Activated naive CD4-positive, alpha-beta T cell treated with anti-CD3 and anti-CD28 coated beads for 36 hours (primary cell): ENCODE measurements at regions not wholly inside any gene's neighbourhood (a gene's known extent, or its start where the extent isn't known, plus 50 kb on each side); places are given as distances from the start of the nearest gene placed in this dataset.
"Not testable (repeated sequence)": the region's sequence is repeated elsewhere in the genome, so short reads cannot be mapped to it uniquely, and the experiment has no call there.

Source experiments
- CTCF ChIA-PET: fragments of 350-600 bp; sonication (Branson Sonifier 250); formaldehyde crosslinking; loops from one replicate; lab custom pipeline; 2021; ENCODE audit warnings: antibody characterized with exemption; lab: Charles Lee
- DNase-seq: peaks from one replicate; pipeline ENCODE4 v3.0.0-alpha.2; 2020
- H3K27ac Mint-ChIP-seq: one replicate; pipeline ENCODE4 v1.8.0; 2021; ENCODE audit warnings: mild to moderate bottlenecking, mixed read lengths
- H3K27me3 Mint-ChIP-seq: one replicate; pipeline ENCODE4 v1.8.0; 2021; ENCODE audit warnings: low read depth, mixed read lengths
- H3K36me3 Mint-ChIP-seq: one replicate; pipeline ENCODE4 v1.8.0; 2021; ENCODE audit warnings: low read depth, mixed read lengths
- H3K4me1 Mint-ChIP-seq: one replicate; pipeline ENCODE4 v1.8.0; 2021; ENCODE audit warnings: low read depth, mixed read lengths
- H3K4me3 Mint-ChIP-seq: one replicate; pipeline ENCODE4 v1.8.0; 2021; ENCODE audit warnings: mild to moderate bottlenecking, moderate library complexity, mixed read lengths
- H3K9me3 Mint-ChIP-seq: one replicate; pipeline ENCODE4 v1.8.0; 2021; ENCODE audit warnings: mixed read lengths
- intact Hi-C: fragments of 100-400 bp; cut with micrococcal nuclease; formaldehyde crosslinking; loops from one replicate; pipeline ENCODE4 v1.15.1; 2023

GRCh38 chr21:38088916-38089762, 167.7 kb upstream of the KCNJ15 start:
- Mint-ChIP-seq H3K27me3 (peaks cover 26% of the 10 kb centered on the region), H3K36me3 (no peaks in the 10 kb centered on the region), H3K27ac (no peak overlapping the region), H3K4me1 (no peaks in the 10 kb centered on the region), H3K9me3 (no peaks in the 10 kb centered on the region), H3K4me3 (no peak overlapping the region)
- no peak for DNase-seq
- CTCF ChIA-PET, result no interaction called here
- intact Hi-C loops, result no loop called here

DNA sequence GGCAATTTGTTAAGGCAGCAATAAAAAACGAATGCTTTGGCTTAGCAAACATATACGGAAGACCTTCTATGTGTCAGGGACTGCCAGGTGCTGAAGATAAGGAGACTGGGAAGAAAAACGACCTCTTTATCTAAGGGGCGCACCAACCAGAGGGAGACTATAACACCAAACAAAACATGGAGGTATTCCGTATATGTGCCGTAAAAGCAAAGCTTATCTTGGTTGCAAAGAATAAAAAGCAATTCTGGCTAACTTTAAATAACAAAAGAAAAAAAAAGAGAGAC, 167.1 kb upstream of the KCNJ15 start:
- Mint-ChIP-seq H3K36me3 (no peaks in the 10 kb centered on the region), H3K9me3 (no peaks in the 10 kb centered on the region), H3K27ac (no peak overlapping the region), H3K4me1 (no peaks in the 10 kb centered on the region), H3K27me3 (peaks cover 30% of the 10 kb centered on the region), H3K4me3 (no peak overlapping the region)
- intact Hi-C loops, result no loop called here
- CTCF ChIA-PET, result no interaction called here
- no peak for DNase-seq

- H3K36me3 Mint-ChIP-seq, CTCF ChIA-PET, H3K27ac Mint-ChIP-seq, DNase-seq, H3K4me3 Mint-ChIP-seq, H3K4me1 Mint-ChIP-seq, H3K9me3 Mint-ChIP-seq, intact Hi-C loops: not testable (repeated sequence)
- H3K27me3 Mint-ChIP-seq, result peaks cover 32% of the 10 kb centered on the region
These were observed 165.7 kb upstream of the KCNJ15 start for GRCh38 chr21:38091061-38091460.

DNA sequence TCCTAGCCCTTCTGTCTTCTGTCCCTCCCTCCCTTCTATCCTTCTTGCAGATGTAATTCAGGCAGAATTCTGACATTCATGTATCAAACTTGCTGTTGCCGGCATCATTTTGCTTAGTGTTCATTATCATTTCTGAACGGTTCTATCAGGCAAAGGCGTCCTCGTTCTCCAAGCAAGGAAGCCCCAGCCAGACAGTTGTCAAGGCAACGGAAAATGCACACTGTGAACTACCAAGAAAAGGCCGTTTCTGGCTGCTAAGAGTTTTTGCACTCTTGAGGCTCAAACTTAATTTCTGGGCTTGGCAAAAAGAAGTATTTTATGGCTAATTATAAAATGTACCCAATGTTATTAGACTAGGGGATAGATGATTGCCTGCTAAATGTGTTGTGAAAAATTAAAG, 164.7 kb upstream of the KCNJ15 start:
- CTCF ChIA-PET, result no interaction called here
- intact Hi-C loops, result no loop called here
- Mint-ChIP-seq H3K27ac (no peak overlapping the region), H3K9me3 (peaks cover under 1% of the 10 kb centered on the region), H3K4me1 (no peaks in the 10 kb centered on the region), H3K36me3 (no peaks in the 10 kb centered on the region), H3K4me3 (no peak overlapping the region), H3K27me3 (peaks cover 30% of the 10 kb centered on the region)
- no peak for DNase-seq

DNA sequence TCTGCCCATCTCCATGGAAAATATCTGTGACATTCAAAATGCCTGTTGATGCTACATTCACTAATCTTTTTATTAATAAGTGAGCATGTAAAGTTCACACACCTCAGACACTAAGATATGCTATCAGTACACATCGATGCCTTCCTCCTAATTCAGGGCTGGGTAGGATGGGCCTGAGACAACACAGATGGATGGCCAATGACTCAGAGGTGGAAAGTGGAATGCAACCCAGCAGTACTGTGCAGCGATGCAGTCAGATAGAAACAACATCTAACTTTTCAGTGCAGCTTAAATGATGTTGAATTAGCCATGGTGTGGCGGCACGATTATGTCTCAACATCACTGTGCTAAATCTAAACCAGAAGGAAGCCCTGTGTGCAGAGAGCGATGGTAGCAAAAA, 161.6 kb upstream of the KCNJ15 start:
- DNase-seq, result no peak
- Mint-ChIP-seq H3K4me3 (no peak overlapping the region), H3K27ac (no peak overlapping the region), H3K4me1 (no peaks in the 10 kb centered on the region), H3K36me3 (no peaks in the 10 kb centered on the region), H3K27me3 (peaks cover 23% of the 10 kb centered on the region), H3K9me3 (peaks cover 7% of the 10 kb centered on the region)
- CTCF ChIA-PET, result no interaction called here
- intact Hi-C loops, result no loop called here

DNA sequence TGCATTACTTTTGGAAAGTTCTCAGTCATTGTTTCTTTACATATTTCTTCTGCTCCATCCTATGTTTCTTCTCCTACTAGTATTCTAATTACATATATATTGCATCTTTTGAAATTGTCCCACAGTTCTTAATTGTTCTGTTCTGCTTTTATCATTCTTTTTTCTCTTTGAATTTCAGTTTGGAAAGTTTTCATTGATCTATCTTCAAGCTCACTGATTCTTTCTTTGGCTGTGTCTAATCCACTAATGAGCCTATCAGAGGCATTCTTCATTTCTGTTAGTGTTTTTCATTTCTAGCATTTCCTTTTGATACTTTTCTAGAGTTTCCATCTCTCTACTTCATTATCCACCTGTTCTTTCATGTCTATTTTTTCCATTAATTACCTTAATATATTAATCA, 159.0 kb upstream of the KCNJ15 start:
- intact Hi-C loops, result no loop called here
- H3K4me3 Mint-ChIP-seq, result no peak overlapping the region
- peaks cover 26% of the 10 kb centered on the region for H3K27me3 Mint-ChIP-seq
- no peak for DNase-seq
- no peaks in the 10 kb centered on the region for H3K36me3 Mint-ChIP-seq
- H3K4me1 Mint-ChIP-seq, result no peaks in the 10 kb centered on the region
- peaks cover 7% of the 10 kb centered on the region for H3K9me3 Mint-ChIP-seq
- H3K27ac Mint-ChIP-seq, result no peak overlapping the region
- CTCF ChIA-PET, result no interaction called here

GRCh38 chr21:38112219-38112789, 144.5 kb upstream of the KCNJ15 start:
- peaks cover 3% of the 10 kb centered on the region for H3K4me1 Mint-ChIP-seq
- no peak overlapping the region for H3K27ac Mint-ChIP-seq
- H3K9me3 Mint-ChIP-seq, result no peaks in the 10 kb centered on the region
- H3K4me3 Mint-ChIP-seq, result no peak overlapping the region
- no peaks in the 10 kb centered on the region for H3K36me3 Mint-ChIP-seq
- H3K27me3 Mint-ChIP-seq, result peaks cover 7% of the 10 kb centered on the region
- intact Hi-C loops, result no loop called here
- CTCF ChIA-PET, result no interaction called here
- DNase-seq, result no peak

DNA sequence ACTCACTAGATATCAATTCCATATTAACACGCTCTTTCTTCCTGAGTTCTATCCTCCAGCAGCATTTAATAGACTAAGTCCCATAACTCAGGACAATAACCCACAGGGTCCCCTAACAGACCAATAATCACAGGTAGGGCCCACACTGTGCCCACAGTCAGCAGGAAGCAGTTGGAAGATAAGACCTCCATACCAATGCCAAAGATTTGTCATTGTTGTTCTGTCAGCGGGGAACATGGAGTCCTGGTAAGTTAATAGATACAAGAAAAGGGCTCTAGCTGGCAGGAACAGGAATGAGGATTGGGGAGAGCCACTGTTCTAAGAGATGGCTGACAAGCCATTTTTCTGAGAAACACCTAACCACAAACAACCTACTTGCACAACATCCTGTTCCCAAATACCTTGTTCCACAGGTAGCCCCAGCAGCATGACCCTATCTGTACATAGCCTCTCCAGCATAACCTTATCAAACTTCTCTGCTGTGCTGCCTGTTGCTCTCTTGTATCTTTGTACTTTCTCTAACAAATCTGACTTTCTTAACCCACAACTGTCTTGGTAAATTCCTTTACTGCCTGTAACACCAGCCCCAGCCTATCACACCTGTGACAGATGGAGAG, 142.0 kb upstream of the KCNJ15 start:
- intact Hi-C loops, result no loop called here
- CTCF ChIA-PET, result interaction anchor here (0.9 to 1.5 kb wide), 2 partner anchors 12 kb away, joined by 3 to 5 read pairs; no protein-coding TSS in a partner anchor
- DNase-seq, result no peak
- Mint-ChIP-seq H3K4me1 (peaks cover 3% of the 10 kb centered on the region), H3K36me3 (no peaks in the 10 kb centered on the region), H3K9me3 (no peaks in the 10 kb centered on the region), H3K27me3 (peaks cover 4% of the 10 kb centered on the region), H3K27ac (no peak overlapping the region), H3K4me3 (no peak overlapping the region)

GRCh38 chr21:38115870-38116269, 140.9 kb upstream of the KCNJ15 start:
- no peak overlapping the region for H3K4me3 Mint-ChIP-seq
- intact Hi-C loops, result no loop called here
- H3K4me1 Mint-ChIP-seq, result peaks cover 3% of the 10 kb centered on the region
- no peak overlapping the region for H3K27ac Mint-ChIP-seq
- CTCF ChIA-PET, result interaction anchor here (0.9 to 1.5 kb wide), 2 partner anchors 11 to 13 kb away, joined by 3 to 5 read pairs; no protein-coding TSS in a partner anchor
- H3K9me3 Mint-ChIP-seq, result no peaks in the 10 kb centered on the region
- no peaks in the 10 kb centered on the region for H3K36me3 Mint-ChIP-seq
- H3K27me3 Mint-ChIP-seq, result peaks cover 4% of the 10 kb centered on the region
- no peak for DNase-seq

DNA sequence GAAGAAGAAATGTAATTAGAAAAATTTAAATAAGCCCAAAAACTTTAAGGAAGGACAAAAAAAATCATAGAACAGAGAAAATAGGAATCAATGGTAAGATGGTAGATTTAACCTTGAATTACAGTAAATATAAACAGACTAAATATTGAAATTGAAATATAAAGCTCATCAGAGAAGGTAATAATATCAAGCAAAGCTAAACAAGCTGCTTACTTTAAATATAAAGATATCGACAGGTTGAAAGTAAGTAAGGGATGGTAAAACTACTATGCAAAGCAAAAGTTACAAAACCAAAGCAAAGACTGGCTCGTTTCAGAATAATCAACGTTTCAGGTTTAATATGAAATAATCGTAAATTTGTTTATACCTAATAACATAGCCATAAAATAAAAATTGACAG, 137.0 kb upstream of the KCNJ15 start:
- H3K27me3 Mint-ChIP-seq, result no peaks in the 10 kb centered on the region
- intact Hi-C loops, result loop anchor here (10.0 kb wide), 1 partner anchor 445 kb away; no protein-coding TSS in a partner anchor
- CTCF ChIA-PET, result interaction anchor here (1.2 kb wide), 1 partner anchor 408 kb away, joined by 5 read pairs; no protein-coding TSS in a partner anchor
- no peaks in the 10 kb centered on the region for H3K9me3 Mint-ChIP-seq
- DNase-seq, result no peak
- no peak overlapping the region for H3K27ac Mint-ChIP-seq
- no peak overlapping the region for H3K4me3 Mint-ChIP-seq
- H3K36me3 Mint-ChIP-seq, result no peaks in the 10 kb centered on the region
- H3K4me1 Mint-ChIP-seq, result no peaks in the 10 kb centered on the region

- not testable (repeated sequence) for H3K4me3 Mint-ChIP-seq, H3K9me3 Mint-ChIP-seq, H3K4me1 Mint-ChIP-seq, H3K27ac Mint-ChIP-seq, H3K36me3 Mint-ChIP-seq, H3K27me3 Mint-ChIP-seq, DNase-seq
- intact Hi-C loops, result loop anchor here (10.0 kb wide), 1 partner anchor 446 kb away; no protein-coding TSS in a partner anchor
- CTCF ChIA-PET, result interaction anchor here (1.2 kb wide), 1 partner anchor 408 kb away, joined by 5 read pairs; no protein-coding TSS in a partner anchor
These were observed 136.2 kb upstream of the KCNJ15 start for GRCh38 chr21:38120679-38120983.

- DNase-seq, result no peak
- no peaks in the 10 kb centered on the region for H3K9me3 Mint-ChIP-seq
- no peaks in the 10 kb centered on the region for H3K36me3 Mint-ChIP-seq
- intact Hi-C loops, result loop anchor here (10.0 kb wide), 1 partner anchor 446 kb away; no protein-coding TSS in a partner anchor
- H3K4me1 Mint-ChIP-seq, result no peaks in the 10 kb centered on the region
- CTCF ChIA-PET, result interaction anchor here (1.2 kb wide), 1 partner anchor 409 kb away, joined by 5 read pairs; no protein-coding TSS in a partner anchor
- no peak overlapping the region for H3K27ac Mint-ChIP-seq
- peaks cover 5% of the 10 kb centered on the region for H3K27me3 Mint-ChIP-seq
- H3K4me3 Mint-ChIP-seq, result no peak overlapping the region
These were observed 135.6 kb upstream of the KCNJ15 start for GRCh38 chr21:38120984-38121855.
